GM12865 (cell line): ENCODE measurements at regions not wholly inside any gene's neighbourhood (a gene's known extent, or its start where the extent isn't known, plus 50 kb on each side); places are given as distances from the start of the nearest gene placed in this dataset.

ENCODE experiments used
- DNase-seq: peaks from one replicate; pipeline ENCODE4 v3.0.0; 2010; ENCODE audit warnings: low read depth
- H3K4me3 ChIP-seq: 2 replicates; pipeline ENCODE4 v1.5.1; 2011; ENCODE audit warnings: mild to moderate bottlenecking, low read depth, low read length, control low read depth
- CTCF ChIP-seq: IDR thresholded peaks from 2 replicates; pipeline ENCODE4 v1.5.1; 2011; ENCODE audit warnings: low read length, control low read depth, low read depth, inconsistent platforms; ENCODE audit not compliant: insufficient read depth; ENCODE audit errors: missing control alignments

- no peak for TF ChIP-seq CTCF
- no peak overlapping the region for H3K4me3 ChIP-seq
- peak; percentile 26 for DNase-seq
Measured at GRCh38 chr9:19976226-19976625, 187.4 kb upstream of the SLC24A2 start.

DNA sequence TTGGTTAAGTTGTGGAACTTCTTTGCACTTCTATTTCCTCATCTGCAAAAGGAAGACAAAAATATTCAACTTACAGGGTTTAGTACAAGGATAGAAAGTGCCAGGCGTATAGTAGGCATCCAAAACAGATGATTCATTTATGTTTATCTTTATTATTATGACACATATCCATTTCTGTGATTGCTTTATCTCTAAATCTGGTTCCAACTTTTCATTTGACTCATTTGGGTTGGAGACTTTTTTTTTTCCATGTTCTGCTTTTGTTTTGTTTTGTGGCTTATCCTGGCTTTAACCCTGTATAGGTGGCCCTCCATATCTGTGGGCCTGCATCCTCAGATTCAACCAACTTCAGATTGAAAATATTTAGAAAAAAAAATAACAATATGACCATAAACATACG, 186.7 kb upstream of the SLC24A2 start:
- H3K4me3 ChIP-seq: no peak overlapping the region
- TF ChIP-seq CTCF: no peak
- DNase-seq: no peak

GRCh38 chr9:19969721-19970120, 180.9 kb upstream of the SLC24A2 start:
- H3K4me3 ChIP-seq: no peak overlapping the region
- no peak for TF ChIP-seq CTCF
- DNase-seq: no peak

- no peak for TF ChIP-seq CTCF
- DNase-seq: no peak
- H3K4me3 ChIP-seq: no peak overlapping the region
Measured at GRCh38 chr9:19967888-19968459, 179.1 kb upstream of the SLC24A2 start.

GRCh38 chr9:19967216-19967887, 178.5 kb upstream of the SLC24A2 start:
- H3K4me3 ChIP-seq: no peak overlapping the region
- DNase-seq: no peak
- no peak for TF ChIP-seq CTCF

DNA sequence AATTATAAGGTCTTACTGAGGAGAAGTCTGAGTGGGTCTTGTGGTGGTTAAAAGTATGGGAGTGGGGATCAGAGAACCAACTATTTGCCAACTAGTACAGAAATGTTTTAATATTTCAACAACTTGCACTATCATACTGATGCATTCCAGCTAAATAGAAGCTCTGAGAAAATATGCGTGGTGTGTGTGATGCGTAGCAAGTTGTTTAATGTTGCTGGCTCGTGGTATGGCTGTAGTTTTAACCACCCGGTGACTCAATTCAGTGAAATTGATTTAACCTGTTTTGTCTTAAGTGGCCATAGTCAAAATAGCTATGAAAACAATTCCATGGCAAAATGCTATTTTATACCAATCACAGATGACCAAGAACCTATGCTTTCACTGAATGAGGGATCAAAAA, 176.5 kb upstream of the SLC24A2 start:
- no peak for DNase-seq
- TF ChIP-seq CTCF: no peak

DNA sequence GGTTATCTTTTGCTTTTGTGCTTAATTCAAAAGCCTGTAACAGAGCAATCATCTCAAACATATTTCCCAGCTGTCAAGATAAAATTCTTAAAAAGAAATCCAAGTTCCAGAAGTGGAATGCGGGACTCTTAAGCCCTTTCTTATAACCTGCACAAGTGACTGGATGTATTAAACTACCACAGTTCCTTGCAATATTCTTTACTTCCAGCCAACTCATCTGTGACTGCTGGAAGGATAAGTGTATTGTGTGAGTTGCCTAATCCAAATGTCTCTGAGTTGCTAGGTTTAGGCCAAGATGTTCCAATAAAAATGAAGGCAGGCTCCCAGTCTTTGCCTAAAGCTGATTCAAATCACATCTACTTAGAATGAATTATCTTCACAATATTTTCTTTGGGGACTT, 159.2 kb upstream of the SLC24A2 start:
- DNase-seq: no peak
- no peak for TF ChIP-seq CTCF
- H3K4me3 ChIP-seq: no peak overlapping the region

More for the DNA sequence above, 176.5 kb upstream of the SLC24A2 start:
- no peak overlapping the region for H3K4me3 ChIP-seq
